Stimulated activated effector memory CD8-positive, alpha-beta T cell treated with anti-CD3 and anti-CD28 coated beads, Interleukin-12 subunit alpha, Interleukin-12 subunit beta, amount 100 ng/mL, for 72 hours (primary cell): ENCODE measurements at regions not wholly inside any gene's neighbourhood (a gene's known extent, or its start where the extent isn't known, plus 50 kb on each side); places are given as distances from the start of the nearest gene placed in this dataset.

ENCODE experiments used
- ATAC-seq: fragments of 150-1000 bp; cut with Tn5 transposase; 2 replicates; pipeline ENCODE4 v1.10.0; 2021
- DNase-seq, 2 donors: peaks; one replicate each; pipeline ENCODE4 v3.0.0; 2021 to 2022; ENCODE audit warnings: low spot score in 2 of 2
- H3K27ac Mint-ChIP-seq: one replicate; pipeline ENCODE4 v1.8.0; 2022; ENCODE audit warnings: mild to moderate bottlenecking, mixed read lengths
- H3K36me3 Mint-ChIP-seq: one replicate; pipeline ENCODE4 v1.8.0; 2022; ENCODE audit warnings: mild to moderate bottlenecking, mixed read lengths
- H3K4me1 Mint-ChIP-seq: one replicate; pipeline ENCODE4 v1.8.0; 2022; ENCODE audit warnings: mixed read lengths
- H3K4me3 Mint-ChIP-seq: one replicate; pipeline ENCODE4 v1.8.0; 2022; ENCODE audit warnings: mild to moderate bottlenecking, mixed read lengths
- H3K9me3 Mint-ChIP-seq: one replicate; pipeline ENCODE4 v1.8.0; 2022; ENCODE audit warnings: mixed read lengths

- Mint-ChIP-seq H3K36me3 (no peaks in the 10 kb centered on the region), H3K4me3 (no peak overlapping the region), H3K9me3 (no peaks in the 10 kb centered on the region), H3K27ac (no peak overlapping the region), H3K4me1 (peaks cover 12% of the 10 kb centered on the region)
- no peak for ATAC-seq
- DNase-seq, result no peak
Observed at GRCh38 chr1:226793620-226794276, 54.7 kb upstream of the ITPKB start.

GRCh38 chr1:226792368-226792767, 53.3 kb upstream of the ITPKB start:
- no peak for ATAC-seq
- DNase-seq, result no peak
- Mint-ChIP-seq H3K4me1 (peaks cover 4% of the 10 kb centered on the region), H3K36me3 (no peaks in the 10 kb centered on the region), H3K4me3 (no peak overlapping the region), H3K9me3 (no peaks in the 10 kb centered on the region), H3K27ac (no peak overlapping the region)

- DNase-seq, result no peak
- Mint-ChIP-seq H3K27ac (no peak overlapping the region), H3K36me3 (no peaks in the 10 kb centered on the region)
Observed at GRCh38 chr1:226790545-226791181, 51.6 kb upstream of the ITPKB start.

DNA sequence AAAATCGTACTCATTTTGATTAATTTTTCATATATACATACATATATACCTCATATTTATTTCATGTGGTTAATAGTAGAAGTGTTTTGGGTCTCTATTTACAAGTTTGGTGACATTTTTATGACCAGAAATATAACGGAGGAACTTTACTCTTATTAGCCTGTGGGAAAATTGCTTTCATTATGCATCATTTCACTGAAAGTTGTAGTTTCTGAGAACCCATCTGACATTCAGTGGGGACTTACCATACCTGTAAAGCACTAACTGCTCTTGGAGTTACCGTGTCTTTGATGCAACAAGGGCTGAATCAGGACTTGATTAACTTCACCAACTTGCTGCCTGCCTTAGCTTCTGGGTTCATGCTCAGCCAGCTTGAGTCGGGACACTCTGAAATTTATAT, 49.9 kb upstream of the ITPKB start:
- Mint-ChIP-seq H3K4me3 (no peak overlapping the region), H3K9me3 (no peaks in the 10 kb centered on the region), H3K36me3 (no peaks in the 10 kb centered on the region), H3K27ac (no peak overlapping the region), H3K4me1 (no peaks in the 10 kb centered on the region)
- DNase-seq (no peak), ATAC-seq (no peak)

More at GRCh38 chr1:226790545-226791181, 51.6 kb upstream of the ITPKB start:
- ATAC-seq, result peak; percentile 11
- Mint-ChIP-seq H3K4me1 (no peaks in the 10 kb centered on the region), H3K4me3 (no peak overlapping the region), H3K9me3 (no peaks in the 10 kb centered on the region)
